GM12892 (cell line): ENCODE measurements at regions not wholly inside any gene's neighbourhood (a gene's known extent, or its start where the extent isn't known, plus 50 kb on each side); places are given as distances from the start of the nearest gene placed in this dataset.

Experiments used
- POLR2A ChIP-seq: IDR thresholded peaks from 2 replicates; pipeline ENCODE4 v1.6.1; 2011; ENCODE audit warnings: low read depth, low read length, control low read depth
- POLR2AphosphoS5 ChIP-seq: IDR thresholded peaks from 2 replicates; pipeline ENCODE4 v1.6.1; 2011; ENCODE audit warnings: low read depth, low read length, control low read depth
- TAF1 ChIP-seq: IDR thresholded peaks from 2 replicates; pipeline ENCODE4 v1.6.1; 2011; ENCODE audit warnings: low read depth, mild to moderate bottlenecking, control low read depth, low read length, borderline replicate concordance

- TF ChIP-seq POLR2A = no peak
- no peak for TF ChIP-seq POLR2AphosphoS5
- no peak for TF ChIP-seq TAF1
Measured at GRCh38 chr2:234661849-234662248, 165.0 kb upstream of the ARL4C start.
